ENCODE measurements at regions not wholly inside any gene's neighbourhood (a gene's known extent, or its start where the extent isn't known, plus 50 kb on each side); places are given as distances from the start of the nearest gene placed in this dataset.

DNA sequence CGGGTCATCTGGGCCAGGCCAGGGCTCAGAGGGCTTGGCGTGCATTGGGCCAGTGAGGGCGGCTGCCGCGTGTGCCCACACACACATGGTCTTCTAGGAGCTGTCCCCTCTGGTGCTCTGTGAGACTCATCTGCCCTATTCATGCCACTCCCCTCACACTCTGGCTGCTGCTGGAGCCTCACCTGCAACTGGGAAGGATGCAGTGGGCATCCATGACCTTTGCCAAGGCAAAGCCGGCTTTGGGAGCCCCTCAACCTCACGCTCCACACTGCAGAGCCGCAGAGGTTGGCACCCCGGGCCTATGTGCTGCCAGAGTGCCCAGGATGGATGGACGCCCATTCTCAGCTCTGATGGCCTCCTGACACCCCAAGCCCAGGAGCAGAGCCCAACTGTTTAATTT lies 330.2 kb upstream of the SALL3 start:
- no peak for DNase-seq
- Histone ChIP-seq H3K4me1 (no peaks in the 10 kb centered on the region), H3K4me3 (ENCODE audit: low read depth, low read length) (no peak overlapping the region), H3K36me3 (no peaks in the 10 kb centered on the region), H3K9me3 (no peaks in the 10 kb centered on the region), H3K27me3 (no peaks in the 10 kb centered on the region)
- TF ChIP-seq, protein P1, sequence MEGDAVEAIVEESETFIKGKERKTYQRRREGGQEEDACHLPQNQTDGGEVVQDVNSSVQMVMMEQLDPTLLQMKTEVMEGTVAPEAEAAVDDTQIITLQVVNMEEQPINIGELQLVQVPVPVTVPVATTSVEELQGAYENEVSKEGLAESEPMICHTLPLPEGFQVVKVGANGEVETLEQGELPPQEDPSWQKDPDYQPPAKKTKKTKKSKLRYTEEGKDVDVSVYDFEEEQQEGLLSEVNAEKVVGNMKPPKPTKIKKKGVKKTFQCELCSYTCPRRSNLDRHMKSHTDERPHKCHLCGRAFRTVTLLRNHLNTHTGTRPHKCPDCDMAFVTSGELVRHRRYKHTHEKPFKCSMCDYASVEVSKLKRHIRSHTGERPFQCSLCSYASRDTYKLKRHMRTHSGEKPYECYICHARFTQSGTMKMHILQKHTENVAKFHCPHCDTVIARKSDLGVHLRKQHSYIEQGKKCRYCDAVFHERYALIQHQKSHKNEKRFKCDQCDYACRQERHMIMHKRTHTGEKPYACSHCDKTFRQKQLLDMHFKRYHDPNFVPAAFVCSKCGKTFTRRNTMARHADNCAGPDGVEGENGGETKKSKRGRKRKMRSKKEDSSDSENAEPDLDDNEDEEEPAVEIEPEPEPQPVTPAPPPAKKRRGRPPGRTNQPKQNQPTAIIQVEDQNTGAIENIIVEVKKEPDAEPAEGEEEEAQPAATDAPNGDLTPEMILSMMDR (IDR thresholded peaks at IDR 0.05; ENCODE audit: low read depth, low read length): no peak

DNA sequence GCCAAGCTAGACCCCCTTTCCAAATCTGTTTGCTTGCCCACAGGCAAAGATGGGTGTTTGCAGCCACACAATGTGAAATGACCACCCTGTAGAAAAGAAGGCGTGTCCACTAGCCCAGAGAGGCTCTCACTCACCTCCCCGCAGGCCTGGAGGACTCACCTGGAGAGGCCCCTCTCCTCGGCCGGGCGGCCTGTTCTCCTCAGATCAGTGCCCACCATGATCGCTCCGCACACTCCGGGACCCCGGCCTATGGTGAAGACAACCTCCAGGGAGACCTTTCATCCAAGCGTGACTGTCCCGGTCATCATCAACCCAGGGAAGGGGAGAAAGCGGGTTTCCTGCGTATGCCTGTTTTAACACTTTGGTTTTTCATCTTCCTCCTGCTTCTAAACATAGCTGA lies 328.7 kb upstream of the SALL3 start:
- DNase-seq: no peak
- Histone ChIP-seq H3K27me3 (no peaks in the 10 kb centered on the region), H3K4me3 (ENCODE audit: low read depth, low read length) (no peak overlapping the region), H3K36me3 (no peaks in the 10 kb centered on the region), H3K4me1 (no peaks in the 10 kb centered on the region), H3K9me3 (no peaks in the 10 kb centered on the region)
- TF ChIP-seq, protein P1 (IDR thresholded peaks at IDR 0.05; ENCODE audit: low read depth, low read length): no peak

DNA sequence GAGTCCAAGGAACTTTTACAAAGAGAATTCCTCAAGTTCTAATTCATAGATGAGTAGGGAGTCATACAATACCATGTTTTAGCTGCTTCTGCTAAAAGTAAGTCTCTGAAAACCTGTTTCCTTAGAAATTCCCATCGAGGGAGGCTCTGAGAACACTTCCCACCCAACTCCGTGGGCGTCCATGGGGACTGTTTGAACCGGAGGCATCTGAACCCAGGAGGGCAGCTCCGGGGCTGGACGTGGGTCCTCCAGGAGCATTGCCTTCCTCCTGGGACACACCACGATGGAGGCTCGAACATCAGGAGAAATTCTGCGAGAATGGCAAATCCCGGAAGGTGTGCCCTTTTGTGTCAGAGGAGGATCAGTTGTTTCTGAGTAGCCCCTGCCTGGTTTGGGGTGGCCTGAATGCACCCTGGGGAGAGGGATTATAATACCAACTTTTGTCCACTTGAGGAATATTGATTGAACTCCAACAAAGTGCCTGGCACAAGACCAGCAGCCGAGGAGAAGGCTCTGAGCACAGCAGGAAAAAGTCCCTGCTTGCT lies 327.5 kb upstream of the SALL3 start:
- Histone ChIP-seq H3K4me3 (ENCODE audit: low read depth, low read length) (no peak overlapping the region), H3K36me3 (no peaks in the 10 kb centered on the region), H3K9me3 (no peaks in the 10 kb centered on the region), H3K4me1 (no peaks in the 10 kb centered on the region), H3K27me3 (no peaks in the 10 kb centered on the region)
- DNase-seq: no peak
- TF ChIP-seq, protein P1 (IDR thresholded peaks at IDR 0.05; ENCODE audit: low read depth, low read length): no peak

DNA sequence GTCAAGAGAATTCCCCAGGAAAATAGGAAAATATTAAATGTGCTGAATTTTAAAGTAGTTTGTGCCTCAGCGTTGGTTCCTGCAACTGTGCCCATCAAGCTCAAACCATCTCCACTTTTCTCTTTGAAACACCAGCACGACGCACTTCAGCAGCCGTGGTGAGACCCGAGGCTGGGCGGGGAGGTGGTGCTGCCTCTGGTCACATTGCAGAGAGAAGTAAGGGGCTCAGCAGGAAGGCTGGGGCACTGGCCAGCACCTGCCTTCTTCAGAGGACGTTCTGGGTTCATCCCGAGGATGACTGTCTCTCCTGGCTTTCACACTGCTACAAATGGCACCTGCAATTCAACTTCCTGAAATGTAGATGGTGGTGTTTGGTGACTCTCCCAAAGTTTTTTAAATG lies 323.7 kb upstream of the SALL3 start:
- DNase-seq: no peak
- H3K27me3 ChIP-seq: peaks cover 2% of the 10 kb centered on the region; the same call in 1 of the 2 replicates
- H3K4me1 ChIP-seq: no peaks in the 10 kb centered on the region
- TF ChIP-seq, protein P1 (IDR thresholded peaks at IDR 0.05; ENCODE audit: low read depth, low read length): no peak
- H3K4me3 ChIP-seq (ENCODE audit: low read depth, low read length): no peak overlapping the region
- no peaks in the 10 kb centered on the region for H3K36me3 ChIP-seq
- H3K9me3 ChIP-seq: no peaks in the 10 kb centered on the region

DNA sequence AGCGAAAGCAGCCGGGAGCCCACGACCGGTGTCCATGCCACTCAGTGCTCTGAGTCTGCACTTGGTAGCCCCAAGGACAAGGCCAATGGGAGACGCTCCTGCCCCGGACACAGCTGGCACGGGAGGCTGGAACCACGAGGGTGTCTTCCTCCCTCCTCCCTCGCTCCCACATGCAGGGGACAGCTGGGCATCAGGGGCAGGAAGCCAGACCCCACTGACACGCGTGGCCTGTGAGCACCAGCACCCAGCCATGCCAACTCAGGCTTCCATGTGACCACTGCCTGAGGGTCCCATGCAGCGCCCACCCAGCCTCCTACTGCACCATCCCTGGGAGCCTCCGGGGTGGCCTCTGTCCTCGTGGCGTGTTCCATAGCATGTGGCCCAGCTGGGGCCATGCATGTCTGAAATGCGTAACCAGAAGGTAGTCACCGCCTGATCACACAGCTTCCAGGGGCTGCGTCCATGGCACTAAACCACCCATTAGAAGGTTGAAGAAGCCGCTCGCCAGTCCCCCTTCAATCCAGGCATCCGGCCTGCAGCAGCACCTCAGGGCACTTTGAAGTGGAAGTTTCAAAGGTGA lies 323.2 kb upstream of the SALL3 start:
- no peak for DNase-seq
- H3K4me3 ChIP-seq (ENCODE audit: low read depth, low read length): no peak overlapping the region
- H3K4me1 ChIP-seq: no peaks in the 10 kb centered on the region
- no peaks in the 10 kb centered on the region for H3K36me3 ChIP-seq
- TF ChIP-seq, protein P1 (IDR thresholded peaks at IDR 0.05; ENCODE audit: low read depth, low read length): no peak
- peaks cover 2% of the 10 kb centered on the region; the same call in 1 of the 2 replicates for H3K27me3 ChIP-seq
- H3K9me3 ChIP-seq: no peaks in the 10 kb centered on the region

DNA sequence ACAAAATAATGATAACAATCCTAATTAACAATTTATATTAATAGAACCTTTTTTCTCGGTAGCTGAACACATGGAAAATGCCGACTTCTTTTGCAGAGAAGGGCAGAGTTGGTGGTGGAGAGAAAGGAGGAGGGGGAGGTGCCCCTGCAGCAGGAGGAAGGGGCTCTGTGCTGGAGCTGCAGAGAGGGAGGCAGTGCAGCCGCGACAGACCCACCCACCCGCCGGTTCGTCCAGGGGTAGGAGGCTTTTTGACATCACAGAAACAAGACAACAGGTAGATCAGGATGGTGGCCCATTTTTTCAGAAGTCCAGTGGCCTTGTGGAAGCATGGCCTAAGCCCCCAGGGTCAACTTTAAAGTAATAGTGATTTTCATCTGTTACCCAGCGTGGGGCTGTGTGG lies 321.1 kb upstream of the SALL3 start:
- TF ChIP-seq, protein P1 (IDR thresholded peaks at IDR 0.05; ENCODE audit: low read depth, low read length): no peak
- H3K27me3 ChIP-seq: peaks cover 2% of the 10 kb centered on the region; the same call in 1 of the 2 replicates

More for the DNA sequence above, 321.1 kb upstream of the SALL3 start:
- DNase-seq: no peak
- Histone ChIP-seq H3K4me3 (ENCODE audit: low read depth, low read length) (no peak overlapping the region), H3K36me3 (no peaks in the 10 kb centered on the region), H3K9me3 (no peaks in the 10 kb centered on the region), H3K4me1 (no peaks in the 10 kb centered on the region)

Data from BE2C (cell line).